ENCODE measurements at regions not wholly inside any gene's neighbourhood (a gene's known extent, or its start where the extent isn't known, plus 50 kb on each side); places are given as distances from the start of the nearest gene placed in this dataset.

- no peak for TF ChIP-seq CTCF (IDR thresholded peaks at IDR 0.05; ENCODE audit: insufficient read depth, low read length, poor library complexity, severe bottlenecking)
- Histone ChIP-seq H3K36me3 (ENCODE audit: control insufficient read depth, insufficient read depth, low read length) (no peaks in the 10 kb centered on the region), H3K4me3 (ENCODE audit: low read depth, low read length) (no peak overlapping the region), H3K27me3 (ENCODE audit: control insufficient read depth, insufficient read depth, low read length) (no peaks in the 10 kb centered on the region)
- no peak for DNase-seq (ENCODE audit: low read depth)
Measured at GRCh38 chr16:79534143-79534542, 66.4 kb downstream of the MAF start.

GRCh38 chr16:79533292-79533691 is 67.2 kb downstream of the MAF start:
- H3K36me3 ChIP-seq (ENCODE audit: control insufficient read depth, insufficient read depth, low read length): no peaks in the 10 kb centered on the region
- DNase-seq (ENCODE audit: low read depth): no peak
- no peaks in the 10 kb centered on the region for H3K27me3 ChIP-seq (ENCODE audit: control insufficient read depth, insufficient read depth, low read length)
- TF ChIP-seq CTCF (IDR thresholded peaks at IDR 0.05; ENCODE audit: insufficient read depth, low read length, poor library complexity, severe bottlenecking): no peak
- no peak overlapping the region for H3K4me3 ChIP-seq (ENCODE audit: low read depth, low read length)

- no peak for TF ChIP-seq CTCF (IDR thresholded peaks at IDR 0.05; ENCODE audit: insufficient read depth, low read length, poor library complexity, severe bottlenecking)
- Histone ChIP-seq H3K36me3 (ENCODE audit: control insufficient read depth, insufficient read depth, low read length) (no peaks in the 10 kb centered on the region), H3K27me3 (ENCODE audit: control insufficient read depth, insufficient read depth, low read length) (no peaks in the 10 kb centered on the region), H3K4me3 (ENCODE audit: low read depth, low read length) (no peak overlapping the region)
- no peak for DNase-seq (ENCODE audit: low read depth)
Measured at GRCh38 chr16:79532785-79533184, 67.8 kb downstream of the MAF start.

GRCh38 chr16:79532273-79532672 is 68.3 kb downstream of the MAF start:
- H3K36me3 ChIP-seq (ENCODE audit: control insufficient read depth, insufficient read depth, low read length): no peaks in the 10 kb centered on the region
- no peaks in the 10 kb centered on the region for H3K27me3 ChIP-seq (ENCODE audit: control insufficient read depth, insufficient read depth, low read length)
- DNase-seq (ENCODE audit: low read depth): no peak
- TF ChIP-seq CTCF (IDR thresholded peaks at IDR 0.05; ENCODE audit: insufficient read depth, low read length, poor library complexity, severe bottlenecking): no peak
- no peak overlapping the region for H3K4me3 ChIP-seq (ENCODE audit: low read depth, low read length)

GRCh38 chr16:79528338-79528737 is 72.2 kb downstream of the MAF start:
- no peak for DNase-seq (ENCODE audit: low read depth)
- no peak for TF ChIP-seq CTCF (IDR thresholded peaks at IDR 0.05; ENCODE audit: insufficient read depth, low read length, poor library complexity, severe bottlenecking)
- H3K4me3 ChIP-seq (ENCODE audit: low read depth, low read length): no peak overlapping the region
- no peaks in the 10 kb centered on the region for H3K27me3 ChIP-seq (ENCODE audit: control insufficient read depth, insufficient read depth, low read length)
- no peaks in the 10 kb centered on the region for H3K36me3 ChIP-seq (ENCODE audit: control insufficient read depth, insufficient read depth, low read length)

- Histone ChIP-seq H3K36me3 (ENCODE audit: control insufficient read depth, insufficient read depth, low read length) (no peaks in the 10 kb centered on the region), H3K27me3 (ENCODE audit: control insufficient read depth, insufficient read depth, low read length) (no peaks in the 10 kb centered on the region), H3K4me3 (ENCODE audit: low read depth, low read length) (no peak overlapping the region)
- no peak for TF ChIP-seq CTCF (IDR thresholded peaks at IDR 0.05; ENCODE audit: insufficient read depth, low read length, poor library complexity, severe bottlenecking)
- DNase-seq (ENCODE audit: low read depth): no peak
Measured at GRCh38 chr16:79523971-79524370, 76.6 kb downstream of the MAF start.
